ENCODE measurements at regions not wholly inside any gene's neighbourhood (a gene's known extent, or its start where the extent isn't known, plus 50 kb on each side); places are given as distances from the start of the nearest gene placed in this dataset.
"Not testable (repeated sequence)": the region's sequence is repeated elsewhere in the genome, so short reads cannot be mapped to it uniquely, and the experiment has no call there.

- DNase-seq, result no peak
These were observed 68.5 kb downstream of the MRPL36 start for GRCh38 chr5:1731091-1731639.

GRCh38 chr5:1730487-1730847 lies 69.2 kb downstream of the MRPL36 start:
- no peak for DNase-seq

GRCh38 chr5:1729641-1730486 lies 69.8 kb downstream of the MRPL36 start:
- no peak for DNase-seq

GRCh38 chr5:1728846-1729245 lies 70.8 kb downstream of the MRPL36 start:
- DNase-seq, result no peak

GRCh38 chr5:1727571-1727970 lies 72.1 kb downstream of the MRPL36 start:
- no peak for DNase-seq

- DNase-seq, result no peak
These were observed 72.7 kb downstream of the MRPL36 start for GRCh38 chr5:1726956-1727355.

GRCh38 chr5:1726469-1726865 lies 73.2 kb downstream of the MRPL36 start:
- no peak for DNase-seq

GRCh38 chr5:1725641-1726468 lies 73.8 kb downstream of the MRPL36 start:
- no peak for DNase-seq

- DNase-seq, result no peak
These were observed 74.6 kb downstream of the MRPL36 start for GRCh38 chr5:1724822-1725602.

- no peak for DNase-seq
These were observed 75.4 kb downstream of the MRPL36 start for GRCh38 chr5:1723957-1724821.

GRCh38 chr5:1723476-1723875 lies 76.2 kb downstream of the MRPL36 start:
- DNase-seq, result no peak

GRCh38 chr5:1722877-1723276 lies 76.8 kb downstream of the MRPL36 start:
- DNase-seq, result no peak

- no peak for DNase-seq
These were observed 79.1 kb downstream of the MRPL36 start for GRCh38 chr5:1720396-1721110.

GRCh38 chr5:1719860-1720259 lies 79.8 kb downstream of the MRPL36 start:
- DNase-seq, result no peak

GRCh38 chr5:1718669-1719068 lies 81.0 kb downstream of the MRPL36 start:
- no peak for DNase-seq

- not testable (repeated sequence) for DNase-seq
These were observed 89.5 kb downstream of the MRPL36 start for GRCh38 chr5:1710091-1710490.

- DNase-seq, result no peak
These were observed 90.3 kb downstream of the MRPL36 start for GRCh38 chr5:1709171-1709803.

GRCh38 chr5:1708592-1709141 lies 91.0 kb downstream of the MRPL36 start:
- no peak for DNase-seq

- DNase-seq, result no peak
These were observed 92.2 kb downstream of the MRPL36 start for GRCh38 chr5:1707467-1707866.

GRCh38 chr5:1706428-1706827 lies 93.2 kb downstream of the MRPL36 start:
- no peak for DNase-seq

GRCh38 chr5:1706021-1706420 lies 93.6 kb downstream of the MRPL36 start:
- DNase-seq, result no peak
